ENCODE measurements at regions not wholly inside any gene's neighbourhood (a gene's known extent, or its start where the extent isn't known, plus 50 kb on each side); places are given as distances from the start of the nearest gene placed in this dataset.

GRCh38 chr2:187943772-187944369 is 347.8 kb upstream of the GULP1 start:
- DNase-seq: no peak

- DNase-seq: no peak
Measured at GRCh38 chr2:187949859-187950258, 341.8 kb upstream of the GULP1 start.

- DNase-seq: no peak
Measured at GRCh38 chr2:187951470-187952218, 340.0 kb upstream of the GULP1 start.

GRCh38 chr2:187956906-187957534 is 334.7 kb upstream of the GULP1 start:
- DNase-seq: no peak

- DNase-seq: no peak
Measured at GRCh38 chr2:187959821-187960220, 331.9 kb upstream of the GULP1 start.

GRCh38 chr2:187962538-187962937 is 329.1 kb upstream of the GULP1 start:
- DNase-seq: no peak

- DNase-seq: no peak
Measured at GRCh38 chr2:187964746-187965145, 326.9 kb upstream of the GULP1 start.

- no peak for DNase-seq
Measured at GRCh38 chr2:187966924-187967323, 324.8 kb upstream of the GULP1 start.

- DNase-seq: no peak
Measured at GRCh38 chr2:187971893-187972292, 319.8 kb upstream of the GULP1 start.

GRCh38 chr2:187976259-187976985 is 315.3 kb upstream of the GULP1 start:
- no peak for DNase-seq

GRCh38 chr2:187976986-187977333 is 314.7 kb upstream of the GULP1 start:
- no peak for DNase-seq

- DNase-seq: no peak
Measured at GRCh38 chr2:187978356-187978755, 313.3 kb upstream of the GULP1 start.

GRCh38 chr2:187982668-187983067 is 309.0 kb upstream of the GULP1 start:
- no peak for DNase-seq

GRCh38 chr2:187985195-187985594 is 306.5 kb upstream of the GULP1 start:
- DNase-seq: no peak

GRCh38 chr2:187985923-187986322 is 305.8 kb upstream of the GULP1 start:
- DNase-seq: no peak

GRCh38 chr2:187986390-187987105 is 305.1 kb upstream of the GULP1 start:
- DNase-seq: peak; percentile 33

- no peak for DNase-seq
Measured at GRCh38 chr2:187988348-187988747, 303.3 kb upstream of the GULP1 start.

- peak; percentile 27 for DNase-seq
Measured at GRCh38 chr2:187989925-187990623, 301.6 kb upstream of the GULP1 start.

GRCh38 chr2:187991389-187991788 is 300.3 kb upstream of the GULP1 start:
- DNase-seq: no peak

GRCh38 chr2:187994464-187995331 is 297.0 kb upstream of the GULP1 start:
- peak; percentile 94 for DNase-seq

GRCh38 chr2:187995556-187995955 is 296.1 kb upstream of the GULP1 start:
- DNase-seq: no peak

Measured in NCI-H345 (cell line).